GM12864 (cell line): ENCODE measurements at regions not wholly inside any gene's neighbourhood (a gene's known extent, or its start where the extent isn't known, plus 50 kb on each side); places are given as distances from the start of the nearest gene placed in this dataset.

Experiments used
- DNase-seq: peaks from one replicate; pipeline ENCODE4 v3.0.0-alpha.2; 2011; ENCODE audit warnings: low read depth
- H3K4me3 ChIP-seq: 2 replicates; pipeline ENCODE4 v1.5.1; 2011; ENCODE audit warnings: mild to moderate bottlenecking, low read depth, low read length, control low read depth
- CTCF ChIP-seq: IDR thresholded peaks from 2 replicates; pipeline ENCODE4 v1.5.1; 2011; ENCODE audit warnings: low read depth, mild to moderate bottlenecking, moderate library complexity, low read length, control low read depth, inconsistent platforms; ENCODE audit errors: missing control alignments

GRCh38 chrX:45320191-45320590 lies 119.5 kb upstream of the DIPK2B start:
- no peak overlapping the region for H3K4me3 ChIP-seq
- no peak for DNase-seq
- TF ChIP-seq CTCF = no peak

GRCh38 chrX:45309801-45310200 lies 109.1 kb upstream of the DIPK2B start:
- H3K4me3 ChIP-seq = no peak overlapping the region
- no peak for TF ChIP-seq CTCF
- no peak for DNase-seq

DNA sequence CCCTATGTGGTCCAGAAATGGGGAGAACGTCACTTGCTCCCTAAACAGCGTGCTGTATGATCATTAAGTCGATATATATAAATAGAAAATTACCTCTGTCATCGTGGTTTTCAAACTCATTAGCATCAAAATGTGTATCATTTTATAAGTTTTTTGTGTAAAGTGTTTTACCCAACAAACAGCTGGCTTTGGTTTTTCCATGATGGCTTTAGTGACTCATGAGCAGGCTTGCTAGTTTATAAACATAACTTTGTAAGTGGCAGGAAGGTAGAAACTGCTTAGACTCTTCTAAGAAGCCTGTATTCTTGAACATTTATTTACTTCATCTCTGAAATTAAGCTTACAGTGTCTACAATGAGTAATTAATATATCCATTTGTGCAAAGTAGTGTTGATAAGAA lies 108.4 kb upstream of the DIPK2B start:
- no peak for TF ChIP-seq CTCF

DNA sequence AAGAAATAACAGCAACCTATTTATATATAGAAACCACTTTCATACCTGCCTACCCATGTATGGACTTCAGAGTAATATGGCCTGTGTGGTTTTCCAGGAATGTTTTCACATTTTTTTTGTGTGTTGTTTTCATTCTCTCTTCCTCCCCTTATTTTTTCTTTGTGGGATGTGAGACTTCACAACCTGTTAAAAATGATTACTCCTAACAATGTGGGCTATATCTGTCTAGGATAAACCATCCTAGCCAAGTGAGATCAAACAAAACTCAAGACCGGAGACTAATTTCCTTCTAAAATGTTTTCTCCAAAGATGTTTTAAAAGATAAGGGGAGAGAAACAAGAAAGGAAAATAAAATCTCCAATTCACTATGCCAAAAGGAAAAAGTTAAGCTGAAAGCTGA lies 106.1 kb upstream of the DIPK2B start:
- DNase-seq = no peak
- no peak overlapping the region for H3K4me3 ChIP-seq
- TF ChIP-seq CTCF = no peak

More for the DNA sequence above, 108.4 kb upstream of the DIPK2B start:
- no peak for DNase-seq
- H3K4me3 ChIP-seq = no peak overlapping the region

DNA sequence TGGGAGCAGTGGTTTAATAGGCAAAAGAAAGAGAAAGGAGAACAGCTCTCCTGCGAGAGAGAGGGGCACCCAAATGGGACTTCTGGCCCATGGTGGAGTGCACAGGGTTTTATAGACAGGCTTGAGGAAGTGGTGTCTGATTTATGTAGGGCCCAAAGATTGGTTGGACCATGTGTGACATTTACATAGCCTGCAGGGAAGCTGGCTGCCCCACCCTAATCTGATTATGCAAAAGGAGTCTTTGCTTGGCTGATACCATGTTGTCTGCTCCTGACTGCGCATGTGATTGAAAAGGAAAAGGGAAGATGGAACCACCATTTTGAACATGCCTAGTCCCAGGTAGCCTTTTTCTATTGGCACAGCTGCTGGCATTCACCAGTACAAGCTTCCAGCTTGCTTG lies 100.0 kb upstream of the DIPK2B start:
- no peak for DNase-seq
- TF ChIP-seq CTCF = no peak
- H3K4me3 ChIP-seq = no peak overlapping the region

DNA sequence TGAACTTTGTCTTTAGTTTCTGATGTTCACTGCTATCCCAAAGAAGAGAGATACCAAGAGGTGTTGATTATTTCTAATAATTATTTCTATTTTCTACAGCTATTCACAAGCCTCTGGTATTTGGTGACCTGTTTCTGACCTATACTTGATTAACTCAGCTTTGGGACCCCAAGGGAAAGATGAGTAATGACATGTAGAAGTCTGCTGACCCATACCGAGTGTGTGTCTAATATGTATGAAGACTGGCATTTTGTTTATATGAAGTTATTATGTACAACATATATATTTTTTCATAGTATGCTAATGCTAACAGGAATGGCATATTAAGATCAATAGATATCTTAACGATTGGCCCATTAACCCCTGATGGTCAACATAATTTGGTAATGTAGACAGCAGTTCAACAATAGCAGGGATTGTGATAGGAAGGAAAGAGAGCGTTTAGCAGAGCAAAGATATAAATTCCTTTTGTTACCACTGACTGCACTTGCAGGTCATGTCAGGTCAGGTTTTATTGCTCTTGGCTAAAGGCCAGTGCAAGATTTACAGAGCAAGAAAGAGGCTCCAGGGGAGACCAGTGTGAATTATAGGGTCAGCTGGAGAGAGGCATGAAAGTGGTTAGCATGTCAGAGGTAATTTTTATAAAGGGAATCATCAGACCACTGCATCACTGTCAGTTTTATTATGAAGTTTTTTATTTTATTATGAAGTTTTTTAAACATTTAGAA lies 94.7 kb upstream of the DIPK2B start:
- H3K4me3 ChIP-seq = no peak overlapping the region
- no peak for DNase-seq
- TF ChIP-seq CTCF = no peak

DNA sequence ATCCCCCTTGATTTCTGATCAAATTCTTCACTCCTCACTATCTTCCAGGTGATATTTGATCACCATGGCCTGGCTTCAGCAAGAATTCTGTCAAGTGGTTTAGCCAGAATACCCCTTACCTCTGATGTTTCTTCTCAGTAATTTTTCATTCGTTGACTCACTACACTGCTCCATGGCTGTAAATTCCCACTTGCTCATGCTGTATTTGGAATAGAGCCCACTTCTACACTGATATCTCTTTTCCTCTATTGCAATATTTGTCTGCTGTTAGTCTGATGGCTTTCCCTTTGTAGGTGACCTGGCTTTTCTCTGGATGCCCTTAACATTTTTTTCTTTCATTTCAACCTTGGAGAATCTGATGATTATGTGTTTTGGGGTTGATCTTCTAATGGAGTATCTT lies 73.9 kb upstream of the DIPK2B start:
- no peak overlapping the region for H3K4me3 ChIP-seq
- no peak for TF ChIP-seq CTCF
- no peak for DNase-seq
